ENCODE measurements at regions not wholly inside any gene's neighbourhood (a gene's known extent, or its start where the extent isn't known, plus 50 kb on each side); places are given as distances from the start of the nearest gene placed in this dataset.

DNA sequence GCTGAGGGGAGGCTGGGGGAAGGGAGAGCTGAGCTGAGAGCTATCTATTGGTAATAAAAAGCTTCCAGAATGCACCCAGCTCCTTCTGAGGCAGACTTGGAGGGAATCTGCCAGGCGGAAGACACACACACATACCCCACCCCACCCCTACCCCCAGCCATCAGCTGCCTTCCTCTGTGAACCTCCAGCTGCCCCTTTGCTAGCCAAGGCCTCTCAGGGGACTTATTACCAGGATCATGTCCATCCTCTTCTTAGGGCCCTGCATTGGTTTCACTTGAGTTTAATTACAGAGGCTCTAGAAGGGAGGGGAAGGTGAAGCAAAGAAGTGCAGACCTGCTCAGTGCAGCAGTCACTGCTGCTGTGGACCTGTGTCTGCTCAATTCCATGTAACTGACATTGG lies 156.4 kb downstream of the OMA1 start:
- no peak for ATAC-seq
- DNase-seq (ENCODE audit: low spot score): no peak

DNA sequence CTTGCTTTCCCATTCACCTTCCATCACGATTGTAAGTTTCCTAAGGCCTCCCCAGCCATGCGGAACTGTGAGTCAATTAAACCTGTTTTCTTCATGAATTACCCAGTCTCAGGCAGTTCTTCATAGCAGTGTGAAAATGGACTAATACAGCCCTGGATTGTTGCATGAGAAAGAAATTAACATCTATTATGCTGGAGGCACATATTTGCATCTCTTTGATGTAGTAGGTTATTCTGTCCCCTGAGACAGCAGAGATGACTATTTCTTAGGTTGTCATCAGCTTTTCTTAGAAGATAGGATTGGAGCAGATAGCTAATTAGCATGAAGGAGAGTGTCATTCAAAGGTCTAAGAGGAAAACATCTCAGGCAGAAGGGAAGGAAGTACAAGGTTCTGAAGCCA lies 166.2 kb downstream of the OMA1 start:
- DNase-seq (ENCODE audit: low spot score): no peak
- ATAC-seq: no peak

DNA sequence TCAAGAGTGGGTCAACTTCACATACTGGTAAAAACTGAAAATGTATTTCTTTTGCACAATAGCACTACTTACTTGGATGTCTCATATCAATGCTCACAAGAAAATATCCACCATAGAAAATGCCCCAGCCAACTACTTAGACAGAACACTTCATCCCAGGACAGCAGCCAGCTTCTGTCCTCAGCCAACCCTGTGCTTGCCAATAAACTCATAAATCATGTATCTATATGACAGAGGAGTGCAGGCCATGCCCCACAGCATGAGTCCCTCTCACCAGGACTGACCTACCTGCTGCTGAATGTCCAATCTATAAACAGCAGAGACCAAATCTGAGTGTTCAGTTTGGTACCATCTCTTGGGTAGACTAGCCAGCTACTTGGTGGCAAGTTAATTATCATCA lies 179.3 kb downstream of the OMA1 start:
- no peak for ATAC-seq
- no peak for DNase-seq (ENCODE audit: low spot score)

DNA sequence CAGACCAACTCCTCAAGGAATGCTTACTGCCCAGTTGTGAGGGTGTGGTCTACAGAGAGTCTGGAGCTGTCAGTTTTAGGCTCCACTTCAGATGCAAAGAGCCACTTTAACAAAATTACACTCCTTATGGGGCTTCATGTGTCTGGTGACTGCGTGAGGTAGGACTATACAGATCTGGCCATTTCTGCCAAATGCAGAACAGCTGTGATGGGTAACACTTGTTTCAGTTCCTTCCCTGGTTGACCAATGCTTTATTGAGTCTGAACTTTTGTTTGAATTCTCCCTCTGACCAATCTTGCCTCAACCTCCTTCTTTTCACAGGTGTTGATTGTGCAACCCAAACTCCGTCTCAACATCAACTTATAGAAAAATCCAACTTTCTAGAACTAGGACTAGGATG lies 181.2 kb downstream of the OMA1 start:
- DNase-seq (ENCODE audit: low spot score) (no peak), ATAC-seq (no peak)

DNA sequence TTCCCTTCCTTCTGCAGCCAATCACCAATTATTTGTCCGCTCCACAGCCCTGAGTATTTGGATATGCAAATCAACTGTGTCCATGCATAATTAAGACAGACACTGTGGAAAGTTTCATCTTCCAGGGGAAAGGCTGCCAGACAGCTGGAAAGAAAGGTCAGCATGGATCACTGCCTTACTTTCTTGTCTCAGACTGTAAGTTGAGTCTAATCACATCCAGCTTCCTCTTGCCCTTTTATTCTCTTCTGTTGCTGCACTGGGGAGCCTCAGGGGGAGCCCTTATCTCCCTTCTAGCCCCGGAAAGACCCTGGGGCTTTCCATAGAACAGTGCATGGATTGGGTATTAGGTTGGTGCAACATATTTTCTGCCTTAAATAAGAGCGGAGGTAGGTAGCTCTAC lies 182.9 kb downstream of the OMA1 start:
- ATAC-seq (peak; percentile 38), DNase-seq (ENCODE audit: low spot score) (no peak)

DNA sequence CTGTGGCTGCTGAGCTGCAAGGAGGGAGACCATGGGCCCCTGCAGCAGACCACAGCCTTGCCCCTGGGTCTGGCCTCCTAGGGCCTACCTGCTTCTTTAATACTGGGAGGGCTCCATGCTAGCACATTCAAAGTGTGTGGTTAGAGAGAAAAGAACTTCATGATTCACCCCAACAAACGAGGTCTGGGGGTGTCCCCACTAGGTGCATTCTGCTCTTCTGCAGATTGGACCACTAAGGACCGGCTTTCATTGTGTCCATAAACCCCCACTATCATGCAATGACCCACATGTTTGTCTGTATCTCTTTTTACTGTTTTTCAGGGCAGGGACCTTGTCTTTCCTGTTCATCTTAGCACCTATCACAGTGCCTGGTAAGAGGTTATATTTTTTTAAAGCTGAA lies 185.4 kb downstream of the OMA1 start:
- ATAC-seq: no peak
- DNase-seq (ENCODE audit: low spot score): no peak

DNA sequence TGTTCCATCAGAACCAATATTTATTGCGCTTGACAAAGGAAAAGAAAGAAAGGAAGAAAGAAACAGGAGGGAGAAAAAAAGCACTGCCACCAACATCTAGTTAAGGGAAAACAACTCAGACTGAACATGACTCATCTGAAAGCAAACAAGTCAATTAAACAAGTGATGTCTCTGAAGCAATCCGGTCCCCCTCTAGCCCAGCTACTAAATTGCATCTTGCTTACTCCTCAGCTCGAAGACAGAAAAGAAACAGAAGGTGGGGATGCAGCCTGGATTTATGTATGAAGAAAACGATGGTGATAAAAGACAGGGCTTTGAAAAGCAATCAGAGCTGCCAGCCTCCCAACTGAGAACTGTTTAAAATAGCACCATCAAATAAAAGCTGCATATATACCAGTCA lies 188.2 kb downstream of the OMA1 start:
- ATAC-seq: no peak
- no peak for DNase-seq (ENCODE audit: low spot score)

DNA sequence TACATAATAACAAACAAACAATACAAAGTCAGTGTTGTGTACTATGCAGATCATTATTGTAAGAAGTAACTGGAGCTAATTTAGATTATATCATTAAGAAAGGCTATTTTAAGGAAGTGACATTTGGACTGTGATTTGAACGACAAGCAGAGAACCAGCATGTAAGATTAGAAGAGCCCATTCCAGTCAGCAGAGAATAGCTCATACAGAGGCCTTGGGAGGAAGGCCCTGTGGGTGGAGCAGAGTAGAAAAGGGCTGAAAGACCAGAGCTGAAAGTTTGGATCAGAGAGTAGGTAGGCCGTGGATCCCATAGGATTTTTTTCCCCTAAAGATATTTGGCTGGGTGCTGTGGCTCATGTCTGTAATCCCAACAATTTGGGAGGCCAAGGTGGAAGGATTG lies 190.1 kb downstream of the OMA1 start:
- DNase-seq (ENCODE audit: low spot score): no peak
- ATAC-seq: no peak

DNA sequence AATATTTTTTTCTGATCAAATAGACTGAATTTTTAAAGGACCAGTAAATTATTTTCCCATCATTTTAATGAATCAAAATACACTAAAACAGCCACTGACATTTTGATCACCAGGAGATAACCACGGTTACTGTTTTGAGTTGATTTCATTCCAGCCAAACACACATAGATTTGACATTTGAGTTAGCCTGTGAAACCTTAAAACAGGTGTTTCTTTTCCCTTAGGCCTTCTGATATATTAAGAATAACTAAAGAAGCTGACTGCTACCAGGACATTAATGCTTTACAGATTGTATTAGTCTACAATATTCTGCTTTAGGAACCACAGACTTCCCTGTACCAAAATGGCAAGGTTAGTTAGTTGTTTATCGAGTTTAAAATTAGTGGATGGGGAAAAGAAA lies 193.4 kb downstream of the OMA1 start:
- DNase-seq (ENCODE audit: low spot score): no peak
- no peak for ATAC-seq

DNA sequence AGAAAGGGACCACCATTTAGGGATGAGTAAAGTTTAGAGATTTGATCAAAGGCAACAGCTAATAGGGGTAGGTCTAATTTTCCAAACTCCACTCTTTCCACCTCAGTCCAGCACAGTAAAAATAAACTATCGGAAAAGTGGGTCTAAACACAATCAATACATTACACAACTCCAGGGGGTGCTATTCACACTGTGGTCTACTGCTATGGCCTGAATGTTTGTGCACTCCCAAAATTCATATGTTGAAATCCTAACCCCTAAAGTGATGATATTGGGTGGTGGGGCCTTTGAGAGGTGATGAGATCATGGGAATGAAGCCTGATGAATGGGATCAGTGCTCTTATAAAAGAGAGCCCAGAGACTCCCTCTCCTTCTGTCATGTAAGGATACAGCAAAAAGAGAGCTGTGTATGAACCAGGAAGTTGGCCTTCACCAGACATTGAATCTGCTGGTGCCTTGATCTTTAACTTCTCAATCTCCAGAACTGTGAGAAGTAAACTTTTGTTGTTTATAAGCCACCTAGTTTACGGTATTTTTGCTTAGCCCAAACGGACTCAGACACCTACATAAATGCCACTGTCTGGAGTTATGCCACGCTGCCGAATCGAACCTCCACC lies 193.9 kb downstream of the OMA1 start:
- DNase-seq (ENCODE audit: low spot score) (no peak), ATAC-seq (no peak)

DNA sequence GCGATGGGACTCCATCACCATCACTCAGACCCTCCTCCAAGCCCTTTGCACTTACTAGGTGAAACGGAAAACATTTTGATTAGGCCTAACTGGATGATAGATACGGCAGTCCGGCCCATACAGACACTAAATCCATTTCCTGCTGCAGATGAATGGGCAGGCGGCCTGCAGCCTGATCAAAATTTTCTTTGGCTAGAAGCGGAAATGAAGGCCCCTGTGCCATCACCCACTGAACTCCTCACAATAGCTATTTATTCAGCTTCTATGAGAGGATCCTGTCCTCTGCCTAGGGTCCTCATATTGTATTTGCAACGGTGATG lies 200.5 kb downstream of the OMA1 start:
- ATAC-seq (no peak), DNase-seq (ENCODE audit: low spot score) (no peak)

DNA sequence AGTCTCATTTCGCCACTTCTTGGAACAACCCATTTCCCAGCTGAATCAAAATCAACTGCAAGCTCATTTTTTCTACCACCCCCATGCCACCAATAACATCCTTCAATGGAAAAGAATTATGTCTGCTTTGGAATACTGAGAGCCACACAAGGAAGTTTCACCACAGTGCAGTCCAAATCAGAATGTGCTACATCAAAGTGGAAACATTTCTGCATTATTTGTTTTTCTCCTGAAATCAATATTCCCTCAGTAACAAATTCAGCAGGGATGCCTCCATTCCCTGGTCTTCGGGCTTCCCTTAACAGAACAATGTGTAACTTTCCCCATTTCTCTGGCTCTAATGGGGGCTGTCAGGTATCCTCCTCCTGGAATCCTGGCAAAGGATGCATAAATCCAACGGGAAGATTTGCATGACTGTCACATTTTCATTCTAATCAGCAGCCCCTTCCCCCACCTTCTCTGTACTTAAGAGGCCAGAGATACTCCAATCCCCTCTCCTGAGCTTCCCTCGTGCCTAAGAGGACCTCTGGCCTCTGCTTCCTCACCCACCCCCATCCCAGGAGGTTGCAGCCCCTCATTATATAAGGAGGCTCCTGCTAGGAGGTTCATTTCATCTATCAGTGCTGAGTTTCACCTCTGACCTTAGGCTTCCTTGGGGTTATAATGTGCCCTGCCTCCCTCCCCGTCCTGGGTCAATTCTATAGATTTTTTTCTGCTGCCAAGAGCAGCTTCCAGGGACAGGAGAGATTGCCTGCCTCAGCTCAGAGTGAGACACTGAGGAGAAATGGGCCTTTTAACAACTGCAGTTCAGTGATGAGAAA lies 201.1 kb downstream of the OMA1 start:
- DNase-seq (ENCODE audit: low spot score) (no peak), ATAC-seq (peak; percentile 48)

DNA sequence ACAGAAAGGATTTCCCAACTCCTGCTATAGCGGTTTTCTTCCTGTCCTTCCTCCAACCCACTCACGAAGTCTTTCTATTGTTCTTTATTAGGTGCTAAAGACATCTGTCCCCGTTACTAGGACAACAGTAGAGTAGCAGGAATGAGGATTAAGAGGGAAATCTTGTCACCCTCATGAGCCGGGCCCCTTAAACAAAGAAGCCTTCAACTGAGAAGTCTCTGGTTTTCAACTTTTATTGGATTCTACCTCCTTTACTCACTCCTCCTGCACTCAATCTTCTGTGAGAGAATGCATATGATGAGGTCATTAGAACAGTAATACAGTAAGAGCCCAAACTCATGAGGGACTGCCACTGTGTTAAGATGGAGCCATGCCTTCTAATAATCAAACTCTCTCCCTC lies 206.3 kb downstream of the OMA1 start:
- ATAC-seq (no peak), DNase-seq (ENCODE audit: low spot score) (no peak)

DNA sequence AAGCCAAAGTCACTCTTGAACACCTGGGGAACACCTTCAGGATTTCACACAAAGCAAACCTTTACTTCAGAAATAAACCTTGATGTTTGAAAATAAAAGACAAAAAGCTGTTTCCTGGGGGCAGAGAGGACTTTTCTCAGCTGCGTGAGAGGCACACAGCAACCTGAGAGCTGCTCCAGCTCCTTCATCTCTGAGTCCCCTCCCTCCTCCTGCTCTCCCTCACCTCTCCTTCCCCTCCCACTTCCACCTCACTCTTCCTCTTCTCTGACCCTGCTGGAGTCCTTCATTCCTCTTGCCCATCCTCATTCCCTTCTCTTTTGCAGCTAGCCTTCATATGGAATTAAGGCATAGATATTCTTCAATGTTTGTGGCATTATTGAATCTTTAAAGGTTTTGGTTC lies 208.4 kb downstream of the OMA1 start:
- ATAC-seq (no peak), DNase-seq (ENCODE audit: low spot score) (no peak)

DNA sequence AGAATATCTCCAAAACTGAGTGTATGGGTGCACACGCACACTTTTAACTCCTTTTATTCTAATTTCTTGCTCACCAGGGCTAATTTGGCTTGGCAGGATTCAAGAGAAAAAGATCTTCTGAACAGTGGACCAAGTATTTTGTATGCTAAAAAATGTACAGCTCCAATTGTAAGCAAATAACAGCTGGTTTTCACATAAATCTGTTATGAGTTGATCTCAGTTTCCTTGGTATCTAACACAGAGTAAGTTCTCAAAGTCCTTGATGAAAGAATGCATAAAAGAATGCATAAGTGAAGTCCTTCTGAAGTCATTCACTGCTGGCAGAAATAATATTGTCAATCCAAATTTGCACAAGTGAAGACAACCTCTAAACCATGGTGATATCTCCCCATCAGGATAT lies 213.0 kb downstream of the OMA1 start:
- no peak for DNase-seq (ENCODE audit: low spot score)

DNA sequence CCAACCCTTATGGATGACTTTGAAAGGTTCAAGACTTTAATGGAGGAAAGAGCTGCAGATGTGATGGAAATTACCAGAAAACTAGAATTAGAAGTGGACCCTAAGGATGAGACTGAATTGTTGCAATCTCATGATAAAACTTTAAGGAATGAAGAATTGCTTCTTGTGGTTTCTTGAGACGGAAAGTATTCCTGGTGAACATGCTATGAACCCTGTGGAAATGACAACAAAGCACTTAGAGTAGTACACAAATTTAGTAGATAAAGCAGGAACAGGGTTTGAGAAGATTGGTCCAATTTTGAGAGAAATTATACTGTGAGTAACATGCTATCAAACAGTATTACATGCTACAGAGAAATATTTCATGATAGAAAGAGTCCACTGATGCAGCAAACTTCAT lies 215.4 kb downstream of the OMA1 start:
- DNase-seq (ENCODE audit: low spot score) (no peak), ATAC-seq (no peak)

More for the DNA sequence above, 213.0 kb downstream of the OMA1 start:
- ATAC-seq: no peak

DNA sequence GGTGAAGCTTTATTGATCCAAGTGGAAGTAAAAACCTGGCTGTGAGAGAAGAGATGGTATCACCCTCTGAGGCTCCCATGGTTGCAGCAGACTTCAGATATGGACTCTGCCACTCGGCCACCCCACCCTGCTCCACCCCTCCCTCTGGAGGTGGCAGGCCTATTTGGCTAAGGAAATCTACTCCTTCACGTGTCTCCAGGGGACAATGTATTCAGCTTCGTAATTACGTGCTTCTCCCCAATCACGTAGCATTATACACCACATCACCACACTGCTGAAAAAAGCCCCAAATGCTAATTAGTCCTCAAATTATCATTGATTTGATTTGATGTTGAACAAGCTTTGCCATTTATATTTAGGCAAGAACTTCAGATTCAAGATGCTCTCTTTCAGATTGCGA lies 220.7 kb downstream of the OMA1 start:
- ATAC-seq (no peak), DNase-seq (ENCODE audit: low spot score) (no peak)

DNA sequence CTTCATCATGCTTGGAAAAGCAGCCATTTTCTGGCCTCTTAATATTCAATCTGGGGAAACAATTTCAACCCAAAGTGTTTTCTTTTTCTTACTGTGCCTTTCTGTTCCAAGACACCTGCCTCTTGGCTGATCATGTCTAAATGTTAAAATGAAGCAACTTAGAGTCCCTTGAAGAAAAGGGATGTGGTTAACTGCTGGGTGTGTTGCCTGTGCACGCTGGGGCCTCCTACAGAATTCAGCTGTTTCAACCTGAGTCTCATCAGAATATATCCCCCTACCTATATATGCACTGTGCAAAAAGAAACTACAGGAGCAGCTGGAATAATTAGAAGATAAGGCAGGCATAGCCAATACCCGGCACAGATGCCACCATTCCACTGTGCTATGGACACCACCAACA lies 222.0 kb downstream of the OMA1 start:
- DNase-seq (ENCODE audit: low spot score): no peak
- ATAC-seq: no peak

DNA sequence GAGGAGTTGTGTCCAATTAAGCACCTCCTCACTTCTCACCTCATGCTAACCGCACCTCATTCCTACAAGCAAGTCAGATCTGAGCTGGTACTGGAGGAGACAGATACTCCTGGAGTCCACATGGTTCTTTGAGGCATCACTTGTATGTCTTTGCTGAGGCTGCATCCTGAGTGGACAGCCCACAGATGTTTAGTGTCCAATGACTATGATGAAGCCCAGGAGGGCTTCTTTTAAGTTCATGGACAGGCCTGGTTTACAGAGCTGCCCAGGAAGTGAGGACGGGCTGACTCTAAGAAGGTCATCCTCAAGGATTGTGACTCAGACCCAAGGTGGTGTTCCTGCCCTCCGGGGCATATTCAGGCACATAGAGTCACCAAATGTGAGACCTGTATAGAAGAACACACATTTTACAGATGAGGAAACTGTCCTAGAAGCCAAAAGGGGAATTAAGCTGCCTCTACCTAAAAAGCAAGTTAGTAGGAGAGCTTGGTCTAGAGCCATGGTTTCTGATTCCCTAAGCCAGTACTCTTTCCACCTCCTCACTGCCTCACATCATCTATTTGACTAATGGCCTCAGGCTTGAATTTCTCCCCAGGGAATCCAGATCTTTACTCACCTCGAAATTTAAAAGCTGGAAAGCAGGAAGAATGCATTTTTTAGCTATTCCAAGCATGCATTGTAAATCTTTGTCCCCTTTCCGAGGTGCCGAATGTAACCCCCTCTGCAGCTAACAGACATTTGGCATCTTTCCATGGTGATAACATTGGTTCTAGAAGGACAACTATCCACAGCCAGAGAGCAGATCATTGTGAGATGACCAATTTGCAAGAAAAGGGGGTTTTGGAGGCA lies 228.1 kb downstream of the OMA1 start:
- no peak for ATAC-seq
- DNase-seq (ENCODE audit: low spot score): no peak

DNA sequence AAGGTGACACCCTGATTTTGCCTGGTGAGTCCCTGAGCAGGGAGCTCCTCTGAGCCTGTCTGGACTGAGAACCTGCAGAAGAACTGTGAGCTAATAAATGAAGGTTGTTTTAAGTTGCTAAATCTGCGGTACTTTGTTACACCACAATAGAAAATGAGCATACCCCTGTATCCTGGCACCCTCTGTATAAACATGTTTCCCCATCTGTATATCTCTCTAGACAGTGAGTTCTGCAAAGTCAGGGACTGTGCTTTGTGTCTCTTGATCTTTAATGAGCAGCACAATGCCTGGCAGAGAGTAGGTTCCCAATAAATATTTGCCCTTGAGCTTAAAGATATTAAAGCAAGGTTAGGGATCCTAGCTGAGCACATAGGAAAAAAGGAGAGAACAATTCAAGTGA lies 228.8 kb downstream of the OMA1 start:
- no peak for DNase-seq (ENCODE audit: low spot score)
- ATAC-seq: no peak

DNA sequence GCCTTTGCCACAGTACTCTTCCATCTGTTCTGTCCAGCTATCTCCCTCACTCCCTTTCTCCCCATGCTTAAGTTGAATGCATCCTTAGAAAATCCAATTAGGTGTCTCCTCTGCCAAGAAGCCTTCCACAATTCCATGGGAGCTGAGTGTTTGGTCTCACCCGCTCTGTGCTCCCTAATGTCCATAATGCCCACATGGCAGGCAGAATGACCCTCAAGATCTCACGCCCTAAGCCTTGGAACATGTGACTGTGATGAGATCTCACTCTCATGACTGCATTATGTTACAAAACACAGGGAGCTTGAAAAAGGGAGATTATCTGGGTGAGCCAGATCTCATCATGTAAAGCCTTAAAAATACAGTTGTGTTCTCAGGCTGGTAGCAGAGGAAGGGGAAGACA lies 229.4 kb downstream of the OMA1 start:
- DNase-seq (ENCODE audit: low spot score): no peak

DNA sequence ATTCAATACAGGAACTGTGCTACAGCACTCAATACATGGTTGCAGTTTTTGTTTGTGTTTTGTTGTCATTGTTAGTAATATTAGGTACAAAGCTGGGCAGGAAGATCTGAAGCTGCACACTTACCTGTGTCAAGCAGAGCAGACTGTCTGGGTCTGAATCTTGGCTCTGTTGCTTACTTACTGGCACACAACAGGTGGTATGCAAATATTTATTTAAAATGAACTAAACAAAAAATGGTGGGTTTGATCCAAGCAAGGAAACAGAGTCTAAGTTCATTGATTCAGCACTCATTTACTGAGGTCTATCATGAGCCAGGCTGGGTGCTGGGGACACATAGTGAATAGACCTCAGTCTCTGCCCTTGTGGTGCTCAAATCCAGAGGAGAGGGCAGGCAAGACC lies 230.4 kb downstream of the OMA1 start:
- ATAC-seq (peak; percentile 73), DNase-seq (ENCODE audit: low spot score) (no peak)

More for the DNA sequence above, 229.4 kb downstream of the OMA1 start:
- ATAC-seq: no peak
